Tibial nerve (tissue), 4 donors: ENCODE measurements at regions not wholly inside any gene's neighbourhood (a gene's known extent, or its start where the extent isn't known, plus 50 kb on each side); places are given as distances from the start of the nearest gene placed in this dataset.

Source experiments
- EP300 ChIP-seq, 2 donors: sonication (generic); formaldehyde crosslinking; IDR thresholded peaks; one replicate each; pipeline ENCODE4 v1.6.1; 2017; ENCODE audit warnings: antibody characterized with exemption in 2 of 2, mild to moderate bottlenecking in 1 of 2
- POLR2A ChIP-seq, 2 donors: fragments of 450-650 bp; IDR thresholded peaks; one replicate each; pipeline ENCODE4 v1.6.1; 2017; ENCODE audit warnings: antibody characterized with exemption in 2 of 2, mild to moderate bottlenecking in 2 of 2, moderate library complexity in 2 of 2
- TF ChIP-seq, protein P1 (sequence below), 5 experiments: fragments of 200-600 bp in 3 of 5; fragments of 450-650 bp in 2 of 5; sonication (generic) in 3 of 5; IDR thresholded peaks; one replicate each; pipeline ENCODE4 v1.5.1; 2016 to 2019; ENCODE audit warnings: antibody characterized with exemption in 5 of 5, mild to moderate bottlenecking in 3 of 5, moderate library complexity in 2 of 5

GRCh38 chr4:181976764-181977163, 266.4 kb upstream of the TENM3 start:
- TF ChIP-seq POLR2A (IDR thresholded peaks at IDR 0.05) (no peak), EP300 (IDR thresholded peaks at IDR 0.05) (no peak)
- TF ChIP-seq, protein P1, sequence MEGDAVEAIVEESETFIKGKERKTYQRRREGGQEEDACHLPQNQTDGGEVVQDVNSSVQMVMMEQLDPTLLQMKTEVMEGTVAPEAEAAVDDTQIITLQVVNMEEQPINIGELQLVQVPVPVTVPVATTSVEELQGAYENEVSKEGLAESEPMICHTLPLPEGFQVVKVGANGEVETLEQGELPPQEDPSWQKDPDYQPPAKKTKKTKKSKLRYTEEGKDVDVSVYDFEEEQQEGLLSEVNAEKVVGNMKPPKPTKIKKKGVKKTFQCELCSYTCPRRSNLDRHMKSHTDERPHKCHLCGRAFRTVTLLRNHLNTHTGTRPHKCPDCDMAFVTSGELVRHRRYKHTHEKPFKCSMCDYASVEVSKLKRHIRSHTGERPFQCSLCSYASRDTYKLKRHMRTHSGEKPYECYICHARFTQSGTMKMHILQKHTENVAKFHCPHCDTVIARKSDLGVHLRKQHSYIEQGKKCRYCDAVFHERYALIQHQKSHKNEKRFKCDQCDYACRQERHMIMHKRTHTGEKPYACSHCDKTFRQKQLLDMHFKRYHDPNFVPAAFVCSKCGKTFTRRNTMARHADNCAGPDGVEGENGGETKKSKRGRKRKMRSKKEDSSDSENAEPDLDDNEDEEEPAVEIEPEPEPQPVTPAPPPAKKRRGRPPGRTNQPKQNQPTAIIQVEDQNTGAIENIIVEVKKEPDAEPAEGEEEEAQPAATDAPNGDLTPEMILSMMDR (IDR thresholded peaks at IDR 0.05) = no peak
